Panc1 (cell line): ENCODE measurements at regions not wholly inside any gene's neighbourhood (a gene's known extent, or its start where the extent isn't known, plus 50 kb on each side); places are given as distances from the start of the nearest gene placed in this dataset.

Source experiments
- ATAC-seq: fragments of 200-7000 bp; cut with Tn5 transposase; 2 replicates; pipeline ENCODE4 v1.9.1; 2020; ENCODE audit warnings: mild to moderate bottlenecking, moderate library complexity
- BruUV-seq: library from RNA; stranded (reverse); fragments of 400-500 nt; replicated peaks from 2 replicates; lab custom pipeline; 2021; lab: Mats Ljungman, UMichigan
- CTCF ChIA-PET: fragments of 300-600 bp; sonication (Branson Sonifier 250); formaldehyde crosslinking; loops from one replicate; lab custom pipeline; 2022; ENCODE audit warnings: antibody characterized with exemption; lab: Charles Lee
- POLR2A ChIA-PET: fragments of 300-600 bp; sonication (Branson Sonifier 250); formaldehyde crosslinking; loops from one replicate; lab custom pipeline; 2022; ENCODE audit warnings: antibody characterized with exemption; lab: Charles Lee
- DNase-seq: peaks from one replicate; pipeline ENCODE4 v3.0.0-alpha.2; 2010; ENCODE audit warnings: low read depth, low spot score
- H3K27ac ChIP-seq: 2 replicates; pipeline ENCODE4 v1.5.1; 2011; ENCODE audit warnings: mild to moderate bottlenecking, low read length, inconsistent platforms
- H3K27me3 ChIP-seq: fragments of 200-500 bp; sonication (Bioruptor generic); 2 replicates; pipeline ENCODE4 v1.6.0; 2014; ENCODE audit warnings: low read length, inconsistent platforms; ENCODE audit not compliant: control insufficient read depth, insufficient read depth
- H3K36me3 ChIP-seq: fragments of 200-500 bp; sonication (Bioruptor generic); 2 replicates; pipeline ENCODE4 v1.5.1; 2014; ENCODE audit warnings: inconsistent platforms, mild to moderate bottlenecking, low read length, moderate library complexity; ENCODE audit not compliant: control insufficient read depth, insufficient read depth
- H3K4me1 ChIP-seq: 2 replicates; pipeline ENCODE4 v1.5.1; 2011; ENCODE audit warnings: inconsistent platforms, mild to moderate bottlenecking, low read length, moderate library complexity; ENCODE audit not compliant: control insufficient read depth, insufficient read depth
- H3K4me3 ChIP-seq, 2 experiments: 2 replicates each; pipeline ENCODE4 v1.5.1; 2011 to 2012; ENCODE audit warnings: low read depth in 2 of 2, low read length in 2 of 2, mild to moderate bottlenecking in 2 of 2, inconsistent platforms in 1 of 2, moderate library complexity in 1 of 2
- H3K9me3 ChIP-seq: fragments of 200-500 bp; sonication (Bioruptor generic); 2 replicates; pipeline ENCODE4 v1.5.1; 2014; ENCODE audit warnings: low read depth, mild to moderate bottlenecking, inconsistent platforms, low read length, moderate library complexity; ENCODE audit not compliant: control insufficient read depth, insufficient read depth
- POLR2AphosphoS5 ChIP-seq: IDR thresholded peaks from 2 replicates; pipeline ENCODE4 v1.6.1; 2012; ENCODE audit warnings: mild to moderate bottlenecking, low read depth, low read length, moderate library complexity
- REST ChIP-seq, 2 experiments: IDR thresholded peaks; 2 replicates each; pipeline ENCODE4 v1.6.1; 2011 to 2012; ENCODE audit warnings: low read depth in 2 of 2, control low read depth in 1 of 2, low read length in 1 of 2, mild to moderate bottlenecking in 1 of 2, moderate library complexity in 1 of 2; ENCODE audit not compliant: insufficient read depth in 1 of 2
- SIN3A ChIP-seq: IDR thresholded peaks from 2 replicates; pipeline ENCODE4 v1.6.1; 2012; ENCODE audit warnings: low read depth, mild to moderate bottlenecking, low read length, moderate library complexity, borderline replicate concordance; ENCODE audit not compliant: insufficient read depth
- TCF7L2 ChIP-seq: IDR thresholded peaks from 2 replicates; pipeline ENCODE4 v1.6.1; 2011; ENCODE audit warnings: mild to moderate bottlenecking, low read depth, low read length, inconsistent platforms
- in situ Hi-C: cut with HindIII; loops from 2 replicates; pipeline ENCODE4 v1.10.0; 2016; ENCODE audit warnings: low sequenced_read_pairs, low pct_unique_long_range_greater_than_20kb
- intact Hi-C: fragments of 100-400 bp; cut with micrococcal nuclease; formaldehyde crosslinking; loops from one replicate; pipeline ENCODE4 v1.10.0; 2022; ENCODE audit not compliant: unreplicated experiment
- TF ChIP-seq, protein P1 (sequence below): fragments of 450-650 bp; IDR thresholded peaks from 2 replicates; pipeline ENCODE4 v1.5.1; 2017; ENCODE audit warnings: mild to moderate bottlenecking

GRCh38 chr5:3958389-3958788 is 362.8 kb downstream of the IRX1 start:
- TF ChIP-seq SIN3A (no peak), REST (IDR thresholded peaks at IDR 0.05; ENCODE audit: insufficient read depth in 1 of 2, low read depth in 2 of 2, low read length in 1 of 2) (no peak), TCF7L2 (no peak), POLR2AphosphoS5 (no peak)
- TF ChIP-seq, protein P1, sequence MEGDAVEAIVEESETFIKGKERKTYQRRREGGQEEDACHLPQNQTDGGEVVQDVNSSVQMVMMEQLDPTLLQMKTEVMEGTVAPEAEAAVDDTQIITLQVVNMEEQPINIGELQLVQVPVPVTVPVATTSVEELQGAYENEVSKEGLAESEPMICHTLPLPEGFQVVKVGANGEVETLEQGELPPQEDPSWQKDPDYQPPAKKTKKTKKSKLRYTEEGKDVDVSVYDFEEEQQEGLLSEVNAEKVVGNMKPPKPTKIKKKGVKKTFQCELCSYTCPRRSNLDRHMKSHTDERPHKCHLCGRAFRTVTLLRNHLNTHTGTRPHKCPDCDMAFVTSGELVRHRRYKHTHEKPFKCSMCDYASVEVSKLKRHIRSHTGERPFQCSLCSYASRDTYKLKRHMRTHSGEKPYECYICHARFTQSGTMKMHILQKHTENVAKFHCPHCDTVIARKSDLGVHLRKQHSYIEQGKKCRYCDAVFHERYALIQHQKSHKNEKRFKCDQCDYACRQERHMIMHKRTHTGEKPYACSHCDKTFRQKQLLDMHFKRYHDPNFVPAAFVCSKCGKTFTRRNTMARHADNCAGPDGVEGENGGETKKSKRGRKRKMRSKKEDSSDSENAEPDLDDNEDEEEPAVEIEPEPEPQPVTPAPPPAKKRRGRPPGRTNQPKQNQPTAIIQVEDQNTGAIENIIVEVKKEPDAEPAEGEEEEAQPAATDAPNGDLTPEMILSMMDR = no peak
- BruUV-seq = no TSS peak
- H3K27ac ChIP-seq = no peak overlapping the region
- ATAC-seq (no peak), DNase-seq (no peak)
- H3K4me1 ChIP-seq = no peaks in the 10 kb centered on the region
- H3K4me3 ChIP-seq = no peak overlapping the region
- no peaks in the 10 kb centered on the region for H3K27me3 ChIP-seq
- in situ Hi-C loops = no loop called here
- ChIA-PET POLR2A (no interaction called here), CTCF (no interaction called here)
- intact Hi-C loops = no loop called here
- H3K9me3 ChIP-seq = no peaks in the 10 kb centered on the region
- no peaks in the 10 kb centered on the region for H3K36me3 ChIP-seq

GRCh38 chr5:3962113-3962512 is 366.5 kb downstream of the IRX1 start:
- in situ Hi-C loops (no loop called here), intact Hi-C loops (no loop called here)
- H3K4me1 ChIP-seq = no peaks in the 10 kb centered on the region
- ATAC-seq (no peak), DNase-seq (no peak)
- no TSS peak for BruUV-seq
- no peak for TF ChIP-seq TCF7L2
- no peak for TF ChIP-seq POLR2AphosphoS5
- no peak for TF ChIP-seq SIN3A
- no peak for TF ChIP-seq REST (IDR thresholded peaks at IDR 0.05; ENCODE audit: insufficient read depth in 1 of 2, low read depth in 2 of 2, low read length in 1 of 2)
- TF ChIP-seq, protein P1 = no peak
- H3K4me3 ChIP-seq = no peak overlapping the region
- POLR2A ChIA-PET = no interaction called here
- no peak overlapping the region for H3K27ac ChIP-seq
- no peaks in the 10 kb centered on the region for H3K36me3 ChIP-seq
- no peaks in the 10 kb centered on the region for H3K9me3 ChIP-seq
- H3K27me3 ChIP-seq = no peaks in the 10 kb centered on the region
- CTCF ChIA-PET = no interaction called here
